ENCODE measurements at regions not wholly inside any gene's neighbourhood (a gene's known extent, or its start where the extent isn't known, plus 50 kb on each side); places are given as distances from the start of the nearest gene placed in this dataset.
"Not testable (repeated sequence)": the region's sequence is repeated elsewhere in the genome, so short reads cannot be mapped to it uniquely, and the experiment has no call there.

DNA sequence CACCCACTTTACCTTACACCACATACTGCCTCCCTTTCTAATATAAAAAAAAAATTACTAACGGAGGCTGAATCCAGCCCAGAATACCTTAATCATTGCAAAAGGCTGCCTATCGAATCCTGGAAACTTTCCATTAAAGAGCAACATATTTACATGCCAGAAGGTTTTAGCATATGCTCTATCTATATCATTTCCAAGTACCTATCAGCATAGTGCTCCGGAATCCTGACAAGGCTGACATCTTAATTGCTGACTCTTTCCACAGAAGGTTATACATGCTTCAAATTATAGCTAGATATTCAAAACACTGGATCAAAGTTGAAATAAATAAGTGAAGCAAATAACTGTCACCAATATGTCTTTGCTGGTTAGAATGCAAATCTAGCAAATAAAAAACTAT lies 170.9 kb upstream of the CDK1 start:
- H3K27ac Mint-ChIP-seq = no peak overlapping the region

DNA sequence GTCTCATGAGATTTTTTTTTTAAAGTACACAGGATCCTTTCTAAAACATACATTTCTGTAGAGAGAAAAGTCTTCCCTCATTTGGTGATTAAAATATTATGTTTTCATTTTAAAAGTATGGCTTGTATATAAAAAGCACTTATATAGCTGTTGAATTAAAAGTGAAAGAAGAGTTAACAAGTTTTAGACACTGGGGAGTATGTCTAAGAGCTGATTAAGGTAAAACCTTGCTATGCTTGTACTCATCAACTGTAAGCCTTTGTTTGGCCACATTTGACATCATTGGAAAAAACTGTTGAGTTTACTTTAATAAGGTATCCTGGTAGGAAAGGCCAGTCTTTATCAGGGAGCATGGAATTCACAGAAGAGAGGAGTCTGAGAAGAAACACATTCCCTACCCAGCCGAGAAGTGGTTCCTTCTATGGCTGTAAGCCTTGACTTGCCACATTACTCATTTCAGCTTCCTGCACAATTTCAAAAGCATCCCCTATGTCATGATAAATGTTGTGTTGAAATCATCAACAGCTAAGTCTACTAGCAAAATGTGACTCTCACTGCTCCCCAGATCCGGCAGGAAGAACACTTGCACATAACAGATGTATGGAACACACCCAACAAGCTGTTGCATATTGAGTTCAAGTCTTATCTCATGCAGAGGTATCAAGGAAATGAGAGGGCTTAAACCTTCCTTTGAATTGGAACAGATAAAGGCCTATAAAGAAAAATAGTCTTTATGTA lies 171.8 kb upstream of the CDK1 start:
- CTCF ChIA-PET = interaction anchor here (0.7 kb wide), 1 partner anchor 160 kb away, joined by 3 read pairs; no protein-coding TSS in a partner anchor
- H3K4me3 Mint-ChIP-seq = no peak overlapping the region
- intact Hi-C loops (cut with micrococcal nuclease) = no loop called here
- H3K27me3 Mint-ChIP-seq (ENCODE audit: low read depth) = no peaks in the 10 kb centered on the region
- H3K9me3 Mint-ChIP-seq = no peaks in the 10 kb centered on the region
- peaks cover 20% of the 10 kb centered on the region for H3K4me1 Mint-ChIP-seq (ENCODE audit: low read depth)
- H3K27ac Mint-ChIP-seq = no peak overlapping the region
- H3K36me3 Mint-ChIP-seq (ENCODE audit: low read depth) = no peaks in the 10 kb centered on the region
- no peak for DNase-seq

More for the DNA sequence above, 170.9 kb upstream of the CDK1 start:
- no peak overlapping the region for H3K4me3 Mint-ChIP-seq
- no peak for DNase-seq
- H3K36me3 Mint-ChIP-seq (ENCODE audit: low read depth) = no peaks in the 10 kb centered on the region
- CTCF ChIA-PET = no interaction called here
- H3K9me3 Mint-ChIP-seq = no peaks in the 10 kb centered on the region
- H3K27me3 Mint-ChIP-seq (ENCODE audit: low read depth) = no peaks in the 10 kb centered on the region
- intact Hi-C loops (cut with micrococcal nuclease) = no loop called here
- H3K4me1 Mint-ChIP-seq (ENCODE audit: low read depth) = peaks cover 26% of the 10 kb centered on the region

DNA sequence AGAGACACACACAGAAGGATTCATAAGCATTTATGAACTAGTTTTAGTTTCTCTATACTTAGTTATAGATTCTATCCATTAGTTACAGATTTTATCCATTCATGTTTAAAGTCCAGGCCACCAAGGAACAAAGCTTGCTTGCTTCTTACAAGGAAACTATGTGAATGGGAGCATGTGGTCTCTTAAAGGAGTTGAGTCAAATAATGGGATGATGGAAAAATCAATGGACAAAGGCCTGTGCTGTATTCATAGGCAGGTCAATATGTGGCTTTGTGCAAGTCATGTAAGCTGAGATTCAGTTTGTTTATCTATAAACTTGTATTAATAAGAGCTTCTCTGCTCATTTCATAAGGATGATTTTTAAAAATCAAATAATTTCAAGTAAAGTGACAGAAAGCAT lies 172.8 kb upstream of the CDK1 start:
- DNase-seq = no peak
- H3K27me3 Mint-ChIP-seq (ENCODE audit: low read depth) = no peaks in the 10 kb centered on the region
- no peak overlapping the region for H3K4me3 Mint-ChIP-seq
- H3K36me3 Mint-ChIP-seq (ENCODE audit: low read depth) = no peaks in the 10 kb centered on the region
- H3K4me1 Mint-ChIP-seq (ENCODE audit: low read depth) = peaks cover 14% of the 10 kb centered on the region
- intact Hi-C loops (cut with micrococcal nuclease) = no loop called here
- CTCF ChIA-PET = interaction anchor here (0.6 to 0.7 kb wide), 2 partner anchors 159 to 163 kb away, joined by 3 to 4 read pairs; no protein-coding TSS in a partner anchor
- no peaks in the 10 kb centered on the region for H3K9me3 Mint-ChIP-seq
- no peak overlapping the region for H3K27ac Mint-ChIP-seq

DNA sequence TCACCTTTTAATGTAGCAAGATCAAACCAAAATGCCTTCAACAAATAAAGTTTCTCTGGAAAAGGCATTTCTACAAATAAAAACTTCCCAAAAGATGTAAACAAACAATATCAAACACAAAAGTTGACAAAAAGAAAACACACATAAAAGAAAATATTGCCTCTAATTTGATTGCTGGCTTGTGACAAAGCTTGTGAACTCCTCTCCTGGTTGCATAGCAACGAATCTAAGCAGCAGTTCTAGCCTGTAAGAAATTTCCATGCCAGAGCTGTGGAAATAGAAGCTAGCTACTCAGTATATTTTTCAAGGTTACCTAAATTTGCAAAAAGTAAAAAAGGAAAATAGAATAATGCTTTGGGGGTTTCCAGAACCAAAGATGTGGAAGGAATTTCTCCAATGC lies 173.9 kb upstream of the CDK1 start:
- Mint-ChIP-seq H3K27me3 (ENCODE audit: low read depth) (no peaks in the 10 kb centered on the region), H3K4me1 (ENCODE audit: low read depth) (peaks cover 14% of the 10 kb centered on the region), H3K4me3 (no peak overlapping the region), H3K27ac (no peak overlapping the region), H3K36me3 (ENCODE audit: low read depth) (no peaks in the 10 kb centered on the region), H3K9me3 (no peaks in the 10 kb centered on the region)
- intact Hi-C loops (cut with micrococcal nuclease) = no loop called here
- CTCF ChIA-PET = interaction anchor here (0.6 kb wide), 1 partner anchor 13 kb away, joined by 3 read pairs; no protein-coding TSS in a partner anchor
- DNase-seq = no peak

DNA sequence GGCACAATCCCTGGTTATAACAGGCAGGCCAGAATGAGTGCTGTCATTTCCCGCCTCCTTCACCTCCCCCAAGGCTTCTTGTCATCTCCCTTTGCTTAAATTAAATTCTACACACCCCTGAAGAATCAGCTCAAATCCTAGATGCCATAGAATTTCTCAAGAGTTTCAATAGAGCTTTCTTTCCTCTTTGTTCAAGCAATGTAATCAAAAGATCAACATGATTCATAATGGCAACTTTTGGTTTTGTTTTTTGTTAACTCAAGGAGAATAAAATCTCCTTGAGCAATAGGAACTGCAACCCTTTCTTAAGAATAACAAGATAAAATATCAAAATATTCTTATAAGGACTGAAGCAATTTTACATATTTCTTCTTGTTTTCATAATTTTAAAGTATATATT lies 180.8 kb upstream of the CDK1 start:
- Mint-ChIP-seq H3K27me3 (ENCODE audit: low read depth) (no peaks in the 10 kb centered on the region), H3K4me3 (no peak overlapping the region), H3K4me1 (ENCODE audit: low read depth) (peaks cover 19% of the 10 kb centered on the region), H3K9me3 (no peaks in the 10 kb centered on the region), H3K27ac (no peak overlapping the region), H3K36me3 (ENCODE audit: low read depth) (no peaks in the 10 kb centered on the region)
- no peak for DNase-seq
- CTCF ChIA-PET = no interaction called here
- intact Hi-C loops (cut with micrococcal nuclease) = loop anchor here (1.0 kb wide), 1 partner anchor 24 kb away; no protein-coding TSS in a partner anchor

DNA sequence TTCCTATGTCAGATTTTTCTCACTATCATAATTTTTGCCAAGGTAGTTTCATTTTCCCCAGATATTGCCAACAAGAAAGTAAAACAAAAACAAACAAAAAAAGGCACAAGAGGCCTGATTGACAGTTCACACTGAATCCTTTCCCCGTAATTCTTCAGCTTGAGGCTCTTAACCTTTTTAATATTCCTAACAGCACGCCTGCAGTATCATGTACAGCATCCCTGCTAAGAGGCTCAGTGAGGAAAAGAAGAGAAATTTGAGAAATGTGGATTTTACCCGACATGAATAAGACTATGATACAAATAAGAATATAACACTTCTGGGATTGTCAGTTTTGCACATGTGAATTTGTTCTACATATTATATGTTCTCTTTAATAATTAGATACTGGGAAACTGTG lies 182.4 kb upstream of the CDK1 start:
- no peak for DNase-seq
- H3K4me3 Mint-ChIP-seq = no peak overlapping the region
- CTCF ChIA-PET = interaction anchor here (0.6 kb wide), 1 partner anchor 206 kb away, joined by 3 read pairs; the partner anchor contains the start of gene ANK3
- no peaks in the 10 kb centered on the region for H3K9me3 Mint-ChIP-seq
- no peaks in the 10 kb centered on the region for H3K36me3 Mint-ChIP-seq (ENCODE audit: low read depth)
- no peak overlapping the region for H3K27ac Mint-ChIP-seq
- no peaks in the 10 kb centered on the region for H3K27me3 Mint-ChIP-seq (ENCODE audit: low read depth)
- intact Hi-C loops (cut with micrococcal nuclease) = no loop called here
- H3K4me1 Mint-ChIP-seq (ENCODE audit: low read depth) = peaks cover 19% of the 10 kb centered on the region

DNA sequence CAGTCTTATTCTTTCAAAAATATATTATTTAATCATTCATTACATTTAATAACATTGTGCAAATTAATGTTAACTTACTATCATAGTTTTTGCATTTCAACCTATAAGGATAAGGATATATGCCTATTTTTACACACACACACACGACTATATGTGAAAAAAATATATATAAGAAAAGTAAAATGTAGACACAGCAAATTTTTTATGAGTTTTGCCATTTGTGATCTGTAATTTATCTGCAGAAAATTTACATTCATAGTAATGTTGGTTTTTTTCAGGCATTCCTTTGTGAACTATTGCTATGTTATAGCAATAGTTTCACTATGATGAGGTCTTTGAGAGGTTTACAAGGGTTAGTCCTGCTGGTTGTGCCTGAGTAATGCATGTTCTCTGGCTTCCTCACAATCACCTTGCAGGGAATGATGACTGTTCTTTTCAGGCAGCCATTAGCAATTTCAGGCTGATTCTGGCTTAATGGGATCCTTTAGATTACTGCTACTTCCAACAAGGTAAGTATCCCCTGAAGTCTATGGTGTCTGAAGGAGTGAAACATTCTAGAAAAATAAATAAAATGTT lies 183.7 kb upstream of the CDK1 start:
- CTCF ChIA-PET = no interaction called here
- DNase-seq = peak; percentile 19
- Mint-ChIP-seq H3K9me3 (no peaks in the 10 kb centered on the region), H3K27ac (no peak overlapping the region), H3K27me3 (ENCODE audit: low read depth) (no peaks in the 10 kb centered on the region), H3K36me3 (ENCODE audit: low read depth) (no peaks in the 10 kb centered on the region), H3K4me3 (no peak overlapping the region), H3K4me1 (ENCODE audit: low read depth) (peaks cover 19% of the 10 kb centered on the region)
- intact Hi-C loops (cut with micrococcal nuclease) = no loop called here

DNA sequence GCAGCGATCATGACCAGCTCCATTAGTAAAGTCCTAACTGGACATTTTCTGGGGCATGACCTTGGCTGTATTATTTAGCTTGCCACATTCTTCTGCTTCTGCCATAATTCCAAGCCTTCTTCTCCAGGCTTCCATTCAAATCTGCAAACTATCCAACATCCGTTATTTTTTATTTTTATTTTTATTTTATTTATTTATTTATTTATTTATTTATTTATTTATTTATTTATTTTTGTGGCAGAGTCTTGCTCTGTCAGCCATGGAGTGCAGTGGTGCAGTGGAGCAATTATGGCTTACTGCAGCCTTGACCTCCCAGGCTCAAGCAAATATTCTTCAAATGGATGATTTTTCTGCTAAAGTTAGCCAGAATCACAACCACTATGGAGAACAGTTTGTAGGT lies 187.2 kb upstream of the CDK1 start:
- DNase-seq = no peak
- Mint-ChIP-seq H3K9me3 (peaks cover 1% of the 10 kb centered on the region), H3K27ac (no peak overlapping the region), H3K36me3 (ENCODE audit: low read depth) (peaks cover 3% of the 10 kb centered on the region), H3K4me3 (no peak overlapping the region), H3K27me3 (ENCODE audit: low read depth) (no peaks in the 10 kb centered on the region), H3K4me1 (ENCODE audit: low read depth) (peaks cover 12% of the 10 kb centered on the region)
- intact Hi-C loops (cut with micrococcal nuclease) = no loop called here
- CTCF ChIA-PET = no interaction called here

DNA sequence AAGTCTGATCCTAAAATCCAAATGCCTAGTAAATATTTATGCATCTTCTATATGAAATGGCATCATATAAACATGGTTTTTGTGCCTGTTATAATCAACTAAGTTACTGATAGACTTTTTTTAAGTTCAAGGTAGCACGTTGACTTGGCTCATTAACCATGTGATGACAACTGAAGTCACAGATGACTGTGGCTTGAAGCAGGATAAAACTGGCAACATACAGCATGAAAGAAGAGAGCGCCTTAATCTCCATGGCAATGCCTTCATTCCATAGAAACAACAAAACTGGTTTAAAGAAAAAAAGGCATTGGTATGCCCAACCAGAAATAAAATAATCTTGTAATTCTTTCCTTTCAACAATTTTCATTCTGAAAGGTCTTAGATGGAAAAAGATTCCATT lies 188.9 kb upstream of the CDK1 start:
- no peak for DNase-seq
- intact Hi-C loops (cut with micrococcal nuclease) = no loop called here
- H3K4me1 Mint-ChIP-seq (ENCODE audit: low read depth) = no peaks in the 10 kb centered on the region
- CTCF ChIA-PET = interaction anchor here (0.7 kb wide), 1 partner anchor 372 kb away, joined by 4 read pairs; no protein-coding TSS in a partner anchor
- H3K4me3 Mint-ChIP-seq = no peak overlapping the region
- no peaks in the 10 kb centered on the region for H3K27me3 Mint-ChIP-seq (ENCODE audit: low read depth)
- peaks cover 1% of the 10 kb centered on the region for H3K9me3 Mint-ChIP-seq
- H3K27ac Mint-ChIP-seq = no peak overlapping the region
- peaks cover 8% of the 10 kb centered on the region for H3K36me3 Mint-ChIP-seq (ENCODE audit: low read depth)

DNA sequence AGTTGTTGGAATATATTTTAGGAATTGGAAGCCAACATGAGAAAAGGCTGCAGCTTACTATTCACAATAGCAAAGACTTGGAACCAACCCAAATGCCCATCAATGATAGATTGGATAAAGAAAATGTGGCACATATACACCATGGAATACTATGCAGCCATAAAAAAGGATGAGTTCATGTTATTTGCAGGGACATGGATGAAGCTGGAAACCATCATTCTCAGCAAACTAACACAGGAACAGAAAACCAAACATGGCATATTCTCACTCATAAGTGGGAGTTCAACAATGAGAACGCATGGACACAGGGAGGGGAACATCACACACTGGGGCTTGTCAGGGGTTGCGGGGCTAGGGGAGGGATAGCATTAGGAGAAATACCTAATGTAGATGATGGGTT lies 192.1 kb upstream of the ANK3 start:
- H3K27ac Mint-ChIP-seq; DNase-seq; H3K9me3 Mint-ChIP-seq; intact Hi-C loops (cut with micrococcal nuclease); H3K4me3 Mint-ChIP-seq; H3K27me3 Mint-ChIP-seq (ENCODE audit: low read depth); H3K4me1 Mint-ChIP-seq (ENCODE audit: low read depth): not testable (repeated sequence)
- H3K36me3 Mint-ChIP-seq (ENCODE audit: low read depth) = peaks cover 17% of the 10 kb centered on the region
- CTCF ChIA-PET = interaction anchor here (0.7 kb wide), 2 partner anchors 67 to 185 kb away, joined by 4 to 5 read pairs; no protein-coding TSS in a partner anchor

DNA sequence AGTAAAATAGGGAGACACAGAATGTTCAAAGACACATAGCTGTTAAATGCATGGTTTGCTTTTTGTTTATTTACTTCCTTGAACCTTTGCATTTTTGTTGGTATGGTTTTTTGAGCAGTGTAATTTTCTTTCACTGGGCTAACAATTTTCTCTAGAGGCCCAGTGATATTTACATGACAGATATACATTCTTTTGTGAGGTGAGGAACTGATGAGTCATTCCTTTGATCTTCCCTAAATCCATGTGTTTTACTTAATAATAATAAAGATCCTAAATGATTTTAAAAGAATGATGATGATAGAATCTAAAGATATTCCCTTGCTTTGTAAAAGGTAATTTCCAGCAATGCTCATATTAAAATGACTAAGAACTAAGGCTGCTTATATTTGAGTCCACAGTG lies 188.5 kb upstream of the ANK3 start:
- intact Hi-C loops (cut with micrococcal nuclease) = no loop called here
- CTCF ChIA-PET = no interaction called here
- H3K4me1 Mint-ChIP-seq (ENCODE audit: low read depth) = peaks cover 31% of the 10 kb centered on the region
- H3K27ac Mint-ChIP-seq = no peak overlapping the region
- no peaks in the 10 kb centered on the region for H3K27me3 Mint-ChIP-seq (ENCODE audit: low read depth)
- H3K9me3 Mint-ChIP-seq = peaks cover 9% of the 10 kb centered on the region
- H3K4me3 Mint-ChIP-seq = no peak overlapping the region
- peaks cover 10% of the 10 kb centered on the region for H3K36me3 Mint-ChIP-seq (ENCODE audit: low read depth)
- DNase-seq = no peak

DNA sequence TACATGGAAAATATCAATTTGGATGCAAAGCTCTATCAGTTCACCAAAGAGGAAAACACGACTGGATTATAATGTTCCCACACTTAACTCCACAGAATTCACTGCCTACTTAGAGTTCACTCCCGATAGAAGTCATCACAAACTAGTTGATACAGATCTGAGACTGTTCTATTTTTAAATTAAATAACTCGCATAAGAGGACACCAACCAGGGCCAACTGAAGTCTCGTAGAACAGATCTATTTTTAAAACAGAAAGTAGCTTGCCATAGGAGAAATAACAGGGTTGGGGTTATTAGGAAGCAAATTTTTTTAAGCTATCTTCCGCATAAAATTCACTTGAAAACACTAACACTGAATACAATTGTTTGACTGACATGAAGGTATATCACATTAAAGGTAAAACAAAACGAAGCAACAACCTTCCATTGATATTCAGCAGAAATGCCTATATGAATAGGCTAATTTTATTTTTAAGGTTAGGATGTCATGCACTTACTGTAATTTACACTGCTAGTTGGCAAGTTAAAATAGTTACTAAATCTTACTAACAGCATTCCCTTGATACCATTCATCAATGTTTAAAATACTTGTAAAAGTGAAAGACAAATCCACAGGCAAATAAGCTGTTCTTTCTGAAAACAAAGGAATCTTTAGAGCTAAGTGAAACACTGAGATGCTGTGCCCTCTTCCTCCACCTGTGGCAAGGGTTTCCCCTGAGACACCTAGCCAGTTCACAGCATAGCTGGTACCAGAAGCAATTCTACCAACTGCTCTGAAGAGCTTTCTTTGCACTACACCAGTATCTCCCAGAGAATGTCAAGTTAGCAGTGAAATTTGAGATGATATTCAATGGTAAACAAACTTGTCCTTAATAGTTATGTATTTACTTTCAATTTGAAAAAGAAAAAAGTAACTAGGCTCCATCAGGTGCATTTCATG lies 186.7 kb upstream of the ANK3 start:
- intact Hi-C loops (cut with micrococcal nuclease) = no loop called here
- Mint-ChIP-seq H3K9me3 (peaks cover 8% of the 10 kb centered on the region), H3K27ac (peak overlapping the region; percentile 20), H3K4me3 (peak overlapping the region; percentile 19), H3K4me1 (ENCODE audit: low read depth) (peaks cover 41% of the 10 kb centered on the region), H3K36me3 (ENCODE audit: low read depth) (peaks cover 5% of the 10 kb centered on the region), H3K27me3 (ENCODE audit: low read depth) (no peaks in the 10 kb centered on the region)
- DNase-seq = no peak
- CTCF ChIA-PET = interaction anchor here (0.6 to 1.7 kb wide), 3 partner anchors 9 to 72 kb away, joined by 3 to 6 read pairs (median 4); no protein-coding TSS in a partner anchor
